CD4-positive, alpha-beta memory T cell (primary cell): ENCODE measurements at regions not wholly inside any gene's neighbourhood (a gene's known extent, or its start where the extent isn't known, plus 50 kb on each side); places are given as distances from the start of the nearest gene placed in this dataset.

Experiments used
- CTCF ChIA-PET: fragments of 350-600 bp; sonication (Branson Sonifier 250); formaldehyde crosslinking; loops from one replicate; lab custom pipeline; 2021; ENCODE audit warnings: inconsistent platforms; ENCODE audit not compliant: partially characterized antibody; lab: Charles Lee
- POLR2A ChIA-PET: fragments of 350-600 bp; sonication (Branson Sonifier 250); formaldehyde crosslinking; loops from one replicate; lab custom pipeline; 2021; ENCODE audit not compliant: partially characterized antibody; lab: Charles Lee
- DNase-seq, 5 donors: peaks; one replicate each; pipeline versions ENCODE4 v3.0.0 to v3.0.0-alpha.2; 2020 to 2022; ENCODE audit warnings: mixed read lengths in 1 of 5
- H3K27ac ChIP-seq: one replicate; pipeline ENCODE4 v1.7.0; 2013; ENCODE audit warnings: low read depth, low read length
- H3K27me3 ChIP-seq: 2 replicates; pipeline ENCODE4 v1.7.0; 2013; ENCODE audit warnings: mild to moderate bottlenecking, low read length, moderate library complexity; ENCODE audit not compliant: insufficient read depth
- H3K36me3 ChIP-seq: 2 replicates; pipeline ENCODE4 v1.7.0; 2013; ENCODE audit warnings: mild to moderate bottlenecking, low read length, moderate library complexity; ENCODE audit not compliant: insufficient read depth
- H3K4me1 ChIP-seq: 2 replicates; pipeline ENCODE4 v1.7.0; 2013; ENCODE audit warnings: mild to moderate bottlenecking, low read length, moderate library complexity; ENCODE audit not compliant: insufficient read depth
- H3K4me3 ChIP-seq, 2 donors: one replicate each; pipeline ENCODE4 v1.7.0; 2013; ENCODE audit warnings: low read length in 2 of 2, mild to moderate bottlenecking in 1 of 2
- H3K9me3 ChIP-seq, 2 donors: one replicate each; pipeline ENCODE4 v1.7.0; 2013; ENCODE audit warnings: low read length in 2 of 2, control low read depth in 1 of 2; ENCODE audit not compliant: control insufficient read depth in 1 of 2
- H3K27ac Mint-ChIP-seq, 7 donors: one replicate each; pipeline ENCODE4 v1.8.0; 2020 to 2021; ENCODE audit warnings: mixed read lengths in 7 of 7, mild to moderate bottlenecking in 6 of 7, inconsistent platforms in 3 of 7, moderate library complexity in 3 of 7
- H3K27me3 Mint-ChIP-seq, 2 donors: one replicate each; pipeline ENCODE4 v1.8.0; 2020 to 2021; ENCODE audit warnings: mixed read lengths in 2 of 2
- H3K36me3 Mint-ChIP-seq, 2 donors: one replicate each; pipeline ENCODE4 v1.8.0; 2020 to 2021; ENCODE audit warnings: mixed read lengths in 2 of 2, inconsistent platforms in 1 of 2, mild to moderate bottlenecking in 1 of 2
- H3K4me1 Mint-ChIP-seq, 4 donors: one replicate each; pipeline ENCODE4 v1.8.0; 2020 to 2021; ENCODE audit warnings: mixed read lengths in 4 of 4, mild to moderate bottlenecking in 1 of 4
- H3K4me3 Mint-ChIP-seq, 8 donors: one replicate each; pipeline ENCODE4 v1.8.0; 2020 to 2021; ENCODE audit warnings: mixed read lengths in 8 of 8, mild to moderate bottlenecking in 7 of 8, moderate library complexity in 6 of 8, inconsistent platforms in 3 of 8
- H3K9me3 Mint-ChIP-seq, 8 donors: one replicate each; pipeline ENCODE4 v1.8.0; 2020 to 2021; ENCODE audit warnings: mixed read lengths in 8 of 8, mild to moderate bottlenecking in 5 of 8, inconsistent platforms in 3 of 8, moderate library complexity in 1 of 8
- intact Hi-C: fragments of 100-400 bp; cut with micrococcal nuclease; formaldehyde crosslinking; loops from one replicate; pipeline ENCODE4 v1.15.1; 2023

GRCh38 chr6:134105940-134106339 is 53.5 kb upstream of the SLC2A12 start:
- H3K9me3 ChIP-seq = no peaks in the 10 kb centered on the region
- POLR2A ChIA-PET = no interaction called here
- intact Hi-C loops = no loop called here
- H3K9me3 Mint-ChIP-seq = peaks cover 0 to 3% (median 0%) of the 10 kb centered on the region in 8 donors
- H3K27me3 ChIP-seq = no peaks in the 10 kb centered on the region
- H3K27me3 Mint-ChIP-seq = peaks cover 3 to 9% of the 10 kb centered on the region in 2 donors
- no peak for DNase-seq
- H3K27ac ChIP-seq = no peak overlapping the region
- no peaks in the 10 kb centered on the region for H3K36me3 ChIP-seq
- no peaks in the 10 kb centered on the region for H3K4me1 Mint-ChIP-seq
- no peak overlapping the region for H3K4me3 ChIP-seq
- H3K27ac Mint-ChIP-seq = no peak overlapping the region
- no peaks in the 10 kb centered on the region for H3K4me1 ChIP-seq
- H3K4me3 Mint-ChIP-seq = no peak overlapping the region
- CTCF ChIA-PET = interaction anchor here (1.0 to 2.3 kb wide), 4 partner anchors 9 to 182 kb away, joined by 3 to 10 read pairs (median 4); no protein-coding TSS in a partner anchor
- no peaks in the 10 kb centered on the region for H3K36me3 Mint-ChIP-seq

DNA sequence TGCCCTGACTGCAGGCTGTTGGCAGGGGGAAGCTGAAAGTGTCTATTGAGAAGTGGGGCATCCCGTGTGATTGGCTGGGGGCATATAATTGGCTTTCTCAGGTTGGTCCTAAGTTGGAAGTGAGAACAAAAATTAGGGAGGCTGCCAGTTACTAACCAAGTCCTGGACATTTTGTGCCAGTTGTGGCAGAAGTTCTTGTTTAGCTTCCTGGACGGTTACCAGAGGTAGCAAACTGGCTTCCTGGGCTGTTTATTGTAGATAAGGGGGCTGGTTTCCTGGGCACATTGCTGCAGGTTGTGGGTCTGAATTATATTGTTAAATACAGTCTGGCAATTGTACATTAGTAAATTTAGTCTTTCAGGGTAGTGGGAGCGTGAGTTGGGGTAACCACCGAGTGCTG is 50.6 kb upstream of the SLC2A12 start:
- H3K9me3 Mint-ChIP-seq = peaks cover 0 to 3% (median 0%) of the 10 kb centered on the region in 8 donors
- H3K27ac Mint-ChIP-seq = no peak overlapping the region
- Histone ChIP-seq H3K4me1 (no peaks in the 10 kb centered on the region), H3K36me3 (no peaks in the 10 kb centered on the region), H3K27ac (no peak overlapping the region), H3K9me3 (no peaks in the 10 kb centered on the region), H3K4me3 (no peak overlapping the region), H3K27me3 (no peaks in the 10 kb centered on the region)
- no peaks in the 10 kb centered on the region for H3K36me3 Mint-ChIP-seq
- CTCF ChIA-PET = interaction anchor here (1.0 to 11.5 kb wide), 5 partner anchors 8 to 265 kb away, joined by 3 to 281 read pairs (median 14); no protein-coding TSS in a partner anchor
- no peaks in the 10 kb centered on the region for H3K4me1 Mint-ChIP-seq
- no peak for DNase-seq
- H3K27me3 Mint-ChIP-seq = peaks cover 13 to 20% of the 10 kb centered on the region in 2 donors
- intact Hi-C loops = no loop called here
- POLR2A ChIA-PET = no interaction called here
- no peak overlapping the region for H3K4me3 Mint-ChIP-seq
